ENCODE measurements at regions not wholly inside any gene's neighbourhood (a gene's known extent, or its start where the extent isn't known, plus 50 kb on each side); places are given as distances from the start of the nearest gene placed in this dataset.

DNA sequence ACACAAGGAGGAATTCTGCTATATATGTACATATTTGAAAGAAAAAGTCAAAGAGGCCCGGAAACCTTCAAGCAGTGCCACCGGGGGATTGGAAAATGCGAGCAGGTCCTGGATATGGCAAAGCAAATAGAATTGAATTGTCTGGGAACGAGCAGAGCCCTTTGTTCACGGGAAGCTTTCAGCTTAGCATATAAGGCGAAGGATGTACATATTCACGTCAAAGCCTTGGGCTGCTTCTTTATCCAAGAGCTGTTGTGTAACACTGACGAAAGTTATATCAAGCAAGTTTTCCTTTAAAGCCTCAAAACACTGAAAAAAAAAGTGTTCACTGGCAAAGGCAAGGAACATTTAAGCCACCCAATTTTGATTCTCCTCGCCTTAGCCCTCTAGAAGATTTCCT, 171.0 kb downstream of the GPX5 start:
- intact Hi-C loops (cut with DNase I; ENCODE audit: low total_unique reads): no loop called here
- no peaks in the 10 kb centered on the region for H3K9me3 ChIP-seq
- H3K27me3 ChIP-seq: peaks cover 0 to 99% (median 40%) of the 10 kb centered on the region in 3 donors
- H3K27ac ChIP-seq: no peak overlapping the region
- no peaks in the 10 kb centered on the region for H3K36me3 ChIP-seq
- no peak for DNase-seq
- H3K4me1 ChIP-seq: peaks cover 0 to 9% (median 0%) of the 10 kb centered on the region in 4 donors
- TF ChIP-seq, protein P1, sequence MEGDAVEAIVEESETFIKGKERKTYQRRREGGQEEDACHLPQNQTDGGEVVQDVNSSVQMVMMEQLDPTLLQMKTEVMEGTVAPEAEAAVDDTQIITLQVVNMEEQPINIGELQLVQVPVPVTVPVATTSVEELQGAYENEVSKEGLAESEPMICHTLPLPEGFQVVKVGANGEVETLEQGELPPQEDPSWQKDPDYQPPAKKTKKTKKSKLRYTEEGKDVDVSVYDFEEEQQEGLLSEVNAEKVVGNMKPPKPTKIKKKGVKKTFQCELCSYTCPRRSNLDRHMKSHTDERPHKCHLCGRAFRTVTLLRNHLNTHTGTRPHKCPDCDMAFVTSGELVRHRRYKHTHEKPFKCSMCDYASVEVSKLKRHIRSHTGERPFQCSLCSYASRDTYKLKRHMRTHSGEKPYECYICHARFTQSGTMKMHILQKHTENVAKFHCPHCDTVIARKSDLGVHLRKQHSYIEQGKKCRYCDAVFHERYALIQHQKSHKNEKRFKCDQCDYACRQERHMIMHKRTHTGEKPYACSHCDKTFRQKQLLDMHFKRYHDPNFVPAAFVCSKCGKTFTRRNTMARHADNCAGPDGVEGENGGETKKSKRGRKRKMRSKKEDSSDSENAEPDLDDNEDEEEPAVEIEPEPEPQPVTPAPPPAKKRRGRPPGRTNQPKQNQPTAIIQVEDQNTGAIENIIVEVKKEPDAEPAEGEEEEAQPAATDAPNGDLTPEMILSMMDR (IDR thresholded peaks at IDR 0.05): no peak
- TF ChIP-seq POLR2AphosphoS5 (IDR thresholded peaks at IDR 0.05): no peak
- no peak for TF ChIP-seq EP300 (IDR thresholded peaks at IDR 0.05)
- no peak for TF ChIP-seq POLR2A (IDR thresholded peaks at IDR 0.05)
- 11 to 23% (median 15%) methylated on average over 9 of the region's 9 CpGs for WGBS, 5 donors
- no peak overlapping the region for H3K4me3 ChIP-seq

DNA sequence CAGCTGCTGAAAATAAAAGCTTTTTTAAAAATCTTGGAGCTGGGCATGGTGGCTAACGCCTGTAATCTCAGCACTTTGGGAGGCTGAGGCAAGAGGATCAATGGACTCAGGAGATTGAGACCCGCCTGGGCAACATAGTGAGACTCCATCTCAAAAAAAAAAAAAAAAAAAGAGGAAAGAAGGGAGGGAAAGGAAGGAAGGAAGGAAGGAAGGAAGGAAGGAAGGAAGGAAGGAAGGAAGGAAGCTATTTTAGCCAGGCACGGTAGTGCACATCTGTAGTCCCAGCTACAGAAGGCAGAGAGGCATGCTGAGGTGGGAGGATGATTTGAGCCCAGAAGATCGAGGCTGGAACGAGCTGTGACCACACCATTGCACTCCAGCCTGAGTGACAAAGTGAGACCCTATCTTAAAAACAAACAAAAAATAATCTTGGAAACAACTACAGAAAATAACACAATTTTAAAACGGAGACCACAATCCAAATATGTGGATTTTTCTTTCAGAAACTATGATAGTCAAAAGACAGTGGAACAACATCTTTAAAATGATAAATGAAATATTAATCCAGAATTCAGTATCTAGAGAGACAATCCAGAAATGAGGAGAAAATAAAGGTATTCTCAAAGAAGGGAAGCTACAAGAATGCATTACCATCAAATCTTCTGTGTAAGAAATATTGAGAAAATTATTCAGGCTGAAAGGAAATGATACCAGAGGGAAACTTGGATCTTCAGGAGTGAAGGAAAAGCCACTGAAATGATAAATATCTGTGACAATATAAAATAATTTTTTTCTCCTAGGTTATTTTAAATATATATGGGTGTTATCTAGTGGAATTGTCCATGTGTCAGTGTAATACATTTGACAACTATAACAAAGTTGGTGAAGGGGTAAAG, 182.0 kb downstream of the GPX5 start:
- Histone ChIP-seq H3K27me3 (peaks cover 2 to 80% (median 26%) of the 10 kb centered on the region in 3 donors), H3K27ac (no peak overlapping the region), H3K4me1 (no peaks in the 10 kb centered on the region), H3K4me3 (no peak overlapping the region), H3K36me3 (no peaks in the 10 kb centered on the region), H3K9me3 (peaks cover 10 to 54% (median 40%) of the 10 kb centered on the region in 4 donors)
- WGBS, 5 donors: 65 to 82% (median 81%) methylated on average over 6 of the region's 6 CpGs
- DNase-seq: no peak
- intact Hi-C loops (cut with DNase I; ENCODE audit: low total_unique reads): no loop called here
- TF ChIP-seq POLR2A (IDR thresholded peaks at IDR 0.05) (no peak), EP300 (IDR thresholded peaks at IDR 0.05) (no peak)
- TF ChIP-seq, protein P1 (IDR thresholded peaks at IDR 0.05): no peak

DNA sequence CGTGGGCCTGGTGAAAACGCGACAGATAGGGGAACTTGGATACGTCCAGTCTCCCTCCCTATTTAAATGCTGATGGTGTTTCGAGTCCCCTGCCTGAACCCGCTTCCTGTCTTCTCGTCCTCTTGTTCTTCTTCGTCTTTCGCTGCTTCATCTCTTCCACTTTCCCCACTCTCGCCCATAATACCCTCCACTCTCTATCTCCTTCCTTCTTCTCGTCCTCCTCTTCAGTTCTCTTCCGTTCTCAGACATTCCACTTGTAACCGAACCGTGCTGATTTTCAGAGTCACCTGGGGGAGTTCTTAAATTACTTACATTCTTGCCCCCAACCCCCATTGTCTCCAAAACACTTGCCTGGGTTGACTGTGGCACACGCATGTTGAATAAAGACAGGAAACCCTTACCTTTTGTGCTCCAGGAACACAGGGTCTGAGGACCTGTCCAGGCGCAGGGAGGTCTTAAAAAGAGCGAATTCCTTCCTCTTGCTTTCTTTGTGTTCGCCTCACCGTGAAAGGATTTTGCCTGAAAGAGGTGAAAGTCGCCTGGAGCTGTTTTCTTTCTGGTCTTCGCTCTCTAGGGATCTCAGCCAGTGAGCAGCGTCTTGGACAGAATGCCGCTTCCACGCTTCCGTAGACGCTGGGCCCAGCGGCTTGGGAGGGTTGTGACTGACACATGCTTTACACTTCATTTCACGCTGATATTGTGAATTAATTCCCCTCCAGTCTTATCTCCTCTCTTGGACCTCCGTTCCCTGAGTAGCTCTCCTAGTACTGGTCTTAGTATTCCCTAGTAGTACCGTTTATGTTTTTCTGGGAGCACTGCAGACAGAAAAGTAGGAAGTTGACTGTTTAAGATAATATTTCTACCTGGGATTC, 184.0 kb downstream of the GPX5 start:
- Histone ChIP-seq H3K27me3 (peaks cover 2 to 62% (median 26%) of the 10 kb centered on the region in 3 donors), H3K4me3 (peak overlapping the region in 2 of 4 donors; percentile 0 to 6), H3K9me3 (peaks cover 10 to 54% (median 40%) of the 10 kb centered on the region in 4 donors), H3K27ac (no peak overlapping the region), H3K36me3 (no peaks in the 10 kb centered on the region), H3K4me1 (no peaks in the 10 kb centered on the region)
- no peak for DNase-seq
- no peak for TF ChIP-seq EP300 (IDR thresholded peaks at IDR 0.05)
- TF ChIP-seq POLR2AphosphoS5 (IDR thresholded peaks at IDR 0.05): no peak
- TF ChIP-seq POLR2A (IDR thresholded peaks at IDR 0.05): no peak
- TF ChIP-seq, protein P1 (IDR thresholded peaks at IDR 0.05): no peak
- intact Hi-C loops (cut with DNase I; ENCODE audit: low total_unique reads): no loop called here
- 5 to 8% (median 7%) methylated on average over 30 of the region's 30 CpGs for WGBS, 5 donors

DNA sequence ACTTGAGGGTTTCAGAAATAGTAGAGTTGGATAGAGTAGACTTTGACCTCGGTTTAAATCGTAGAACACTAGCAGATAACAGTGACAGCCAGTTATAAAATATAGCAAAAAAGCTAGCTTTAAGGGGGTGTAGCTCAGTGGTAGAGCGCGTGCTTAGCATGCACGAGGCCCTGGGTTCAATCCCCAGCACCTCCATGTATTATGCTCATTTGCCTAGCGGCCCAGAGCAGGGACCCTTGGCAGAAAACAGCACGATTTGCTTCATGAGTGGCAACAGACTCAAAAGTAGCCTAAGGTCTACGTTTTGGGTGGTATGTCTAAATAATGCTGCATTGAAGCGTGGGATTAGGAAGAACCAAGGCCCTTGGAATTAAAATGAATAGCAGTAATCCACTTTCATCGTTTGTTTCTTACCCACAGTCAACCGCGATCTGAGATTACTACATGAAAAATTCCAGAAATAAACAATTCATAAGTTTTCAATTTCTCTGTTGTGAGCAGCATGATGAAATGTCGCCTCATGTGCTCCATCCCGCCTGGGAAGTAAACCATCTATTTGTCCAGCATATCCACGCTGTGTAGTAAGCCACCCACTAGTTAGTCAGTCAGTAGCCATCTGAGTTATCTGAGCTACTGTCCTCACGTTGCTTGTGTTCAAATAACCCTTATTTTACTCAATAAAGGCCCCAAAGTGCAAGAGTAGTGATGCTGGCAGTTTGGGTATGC, 184.9 kb downstream of the GPX5 start:
- Histone ChIP-seq H3K4me1 (no peaks in the 10 kb centered on the region), H3K36me3 (no peaks in the 10 kb centered on the region), H3K9me3 (peaks cover 10 to 49% (median 40%) of the 10 kb centered on the region in 4 donors), H3K27ac (no peak overlapping the region), H3K4me3 (no peak overlapping the region), H3K27me3 (peaks cover 2 to 53% (median 26%) of the 10 kb centered on the region in 3 donors)
- WGBS, 5 donors: 35 to 52% (median 45%) methylated on average over 16 of the region's 16 CpGs
- intact Hi-C loops (cut with DNase I; ENCODE audit: low total_unique reads): no loop called here
- DNase-seq: no peak
- no peak for TF ChIP-seq EP300 (IDR thresholded peaks at IDR 0.05)
- TF ChIP-seq, protein P1 (IDR thresholded peaks at IDR 0.05): no peak
- TF ChIP-seq POLR2AphosphoS5 (IDR thresholded peaks at IDR 0.05): no peak
- TF ChIP-seq POLR2A (IDR thresholded peaks at IDR 0.05): no peak

Measured in stomach (tissue), 8 donors.